A673 (cell line): ENCODE measurements at regions not wholly inside any gene's neighbourhood (a gene's known extent, or its start where the extent isn't known, plus 50 kb on each side); places are given as distances from the start of the nearest gene placed in this dataset.
A peak's percentile ranks its signal among the peaks of the same experiment; 100 is the strongest.
"Not testable (repeated sequence)": the region's sequence is repeated elsewhere in the genome, so short reads cannot be mapped to it uniquely, and the experiment has no call there.

Experiments used
- BruUV-seq: library from RNA; stranded (reverse); fragments of 400-500 nt; replicated peaks from 2 replicates; lab custom pipeline; 2021; lab: Mats Ljungman, UMichigan
- CTCF ChIA-PET: fragments of 300-600 bp; sonication (Branson Sonifier 250); formaldehyde crosslinking; loops from one replicate; lab custom pipeline; 2022; ENCODE audit warnings: antibody characterized with exemption; lab: Charles Lee
- POLR2A ChIA-PET: fragments of 300-600 bp; sonication (Branson Sonifier 250); formaldehyde crosslinking; loops from one replicate; lab custom pipeline; 2022; ENCODE audit warnings: antibody characterized with exemption; ENCODE audit not compliant: low non-redundant PET; lab: Charles Lee
- DNase-seq: peaks from one replicate; pipeline ENCODE4 v3.0.0-alpha.2; 2015; ENCODE audit warnings: low spot score
- H3K27ac ChIP-seq: fragments of 200-600 bp; sonication (generic); 2 replicates; pipeline ENCODE4 v1.5.1; 2016; ENCODE audit warnings: mixed run types, low read depth, mild to moderate bottlenecking, mixed read lengths, antibody characterized with exemption, low read length; ENCODE audit not compliant: poor library complexity, severe bottlenecking
- H3K27me3 ChIP-seq: fragments of 200-600 bp; sonication (generic); replicated peaks from 2 replicates; pipeline ENCODE4 v1.6.1; 2017; ENCODE audit warnings: mixed run types, low read depth, mild to moderate bottlenecking, mixed read lengths, antibody characterized with exemption, low read length; ENCODE audit not compliant: insufficient read depth, poor library complexity
- H3K36me3 ChIP-seq: fragments of 200-600 bp; sonication (generic); 2 replicates; pipeline ENCODE4 v1.6.1; 2016; ENCODE audit warnings: mixed run types, mild to moderate bottlenecking, mixed read lengths, antibody characterized with exemption, low read length; ENCODE audit not compliant: insufficient read depth, poor library complexity, severe bottlenecking
- H3K4me1 ChIP-seq: fragments of 200-600 bp; sonication (generic); 2 replicates; pipeline ENCODE4 v1.6.1; 2017; ENCODE audit warnings: mixed run types, mild to moderate bottlenecking, mixed read lengths, antibody characterized with exemption, low read length; ENCODE audit not compliant: insufficient read depth, poor library complexity, severe bottlenecking
- H3K4me3 ChIP-seq: fragments of 200-600 bp; sonication (generic); 2 replicates; pipeline ENCODE4 v1.5.1; 2016; ENCODE audit warnings: low read depth, mixed run types, mild to moderate bottlenecking, mixed read lengths, low read length; ENCODE audit not compliant: poor library complexity, severe bottlenecking
- H3K9me3 ChIP-seq: fragments of 200-600 bp; sonication (generic); 2 replicates; pipeline ENCODE4 v1.6.1; 2016; ENCODE audit warnings: mixed run types, low read depth, mild to moderate bottlenecking, mixed read lengths, antibody characterized with exemption, low read length; ENCODE audit not compliant: poor library complexity, severe bottlenecking
- CTCF ChIP-seq: fragments of 300-800, 200-600 bp; sonication (generic); conservative IDR thresholded peaks from 2 replicates; pipeline ENCODE4 v1.5.1; 2017; ENCODE audit warnings: low read depth, mild to moderate bottlenecking, antibody characterized with exemption, low read length, moderate library complexity, mixed read lengths
- EZH2 ChIP-seq: fragments of 200-600 bp; sonication (generic); IDR thresholded peaks from 2 replicates; pipeline ENCODE4 v1.6.1; 2017; ENCODE audit warnings: borderline replicate concordance, low read depth, mild to moderate bottlenecking, mixed read lengths, antibody characterized with exemption, low read length; ENCODE audit not compliant: poor library complexity, severe bottlenecking
- intact Hi-C: fragments of 100-400 bp; cut with micrococcal nuclease; formaldehyde crosslinking; loops from one replicate; pipeline ENCODE4 v1.10.0; 2022; ENCODE audit not compliant: unreplicated experiment

GRCh38 chr20:40628877-40629276 is 60.2 kb downstream of the MAFB start:
- Histone ChIP-seq H3K4me1 (peaks cover 9% of the 10 kb centered on the region), H3K4me3 (no peak overlapping the region), H3K9me3 (no peaks in the 10 kb centered on the region), H3K36me3 (no peaks in the 10 kb centered on the region), H3K27ac (no peak overlapping the region), H3K27me3 (no peaks in the 10 kb centered on the region)
- CTCF ChIA-PET = no interaction called here
- no TSS peak for BruUV-seq
- POLR2A ChIA-PET = no interaction called here
- no peak for TF ChIP-seq CTCF
- no peak for TF ChIP-seq EZH2
- intact Hi-C loops = no loop called here
- DNase-seq = peak; percentile 72

GRCh38 chr20:40619053-40619452 is 70.0 kb downstream of the MAFB start:
- POLR2A ChIA-PET, H3K4me3 ChIP-seq, H3K4me1 ChIP-seq, intact Hi-C loops, H3K36me3 ChIP-seq, CTCF ChIA-PET, H3K27me3 ChIP-seq, BruUV-seq, H3K9me3 ChIP-seq, H3K27ac ChIP-seq, DNase-seq: not testable (repeated sequence)

GRCh38 chr20:40617594-40617993 is 71.4 kb downstream of the MAFB start:
- no peak overlapping the region for H3K4me3 ChIP-seq
- no peaks in the 10 kb centered on the region for H3K4me1 ChIP-seq
- H3K36me3 ChIP-seq = no peaks in the 10 kb centered on the region
- intact Hi-C loops = no loop called here
- H3K27me3 ChIP-seq = no peaks in the 10 kb centered on the region
- DNase-seq = no peak
- no peaks in the 10 kb centered on the region for H3K9me3 ChIP-seq
- ChIA-PET CTCF (no interaction called here), POLR2A (no interaction called here)
- TF ChIP-seq CTCF (no peak), EZH2 (no peak)
- no TSS peak for BruUV-seq
- H3K27ac ChIP-seq = no peak overlapping the region

- no peak overlapping the region for H3K4me3 ChIP-seq
- no peak for DNase-seq
- no peaks in the 10 kb centered on the region for H3K36me3 ChIP-seq
- ChIA-PET CTCF (no interaction called here), POLR2A (no interaction called here)
- H3K27me3 ChIP-seq = no peaks in the 10 kb centered on the region
- no peak for TF ChIP-seq EZH2
- TF ChIP-seq CTCF = no peak
- intact Hi-C loops = no loop called here
- no TSS peak for BruUV-seq
- H3K27ac ChIP-seq = no peak overlapping the region
- H3K4me1 ChIP-seq = no peaks in the 10 kb centered on the region
- no peaks in the 10 kb centered on the region for H3K9me3 ChIP-seq
Observed at GRCh38 chr20:40612837-40613236, 76.2 kb downstream of the MAFB start.
